ENCODE measurements at regions not wholly inside any gene's neighbourhood (a gene's known extent, or its start where the extent isn't known, plus 50 kb on each side); places are given as distances from the start of the nearest gene placed in this dataset.

DNA sequence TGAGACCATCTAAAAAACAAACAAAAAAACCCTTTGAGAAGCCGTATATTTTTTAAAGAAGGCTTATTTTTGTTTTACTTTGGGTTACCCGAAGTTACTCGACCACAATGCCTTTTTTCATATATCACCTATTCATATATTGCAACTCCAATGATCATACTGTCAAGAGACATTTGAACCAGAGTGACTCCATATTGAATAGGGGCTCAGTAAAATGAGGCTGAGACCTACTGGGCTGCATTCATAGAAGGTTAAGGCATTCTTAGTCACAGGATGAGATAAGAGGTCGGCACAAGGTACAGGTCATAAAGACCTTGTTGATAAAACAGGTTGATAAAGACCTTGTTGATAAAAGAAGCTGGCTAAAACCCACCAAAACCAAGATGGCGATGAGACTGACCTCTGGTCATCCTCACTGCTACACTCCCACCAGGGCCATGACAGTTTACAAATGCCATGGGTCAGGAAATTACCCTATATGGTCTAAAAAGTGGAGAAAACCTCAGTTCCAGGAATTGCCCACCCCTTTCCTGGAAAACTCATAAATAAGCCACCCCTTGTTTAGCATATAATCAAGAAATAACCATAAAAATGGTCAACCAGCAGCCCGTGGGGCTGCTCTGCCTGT, 50.0 kb upstream of the PKP2 start (continued):
- TF ChIP-seq ZNF644 (tag; IDR thresholded peaks at IDR 0.05; ENCODE audit: low read depth) (peak; percentile 99), ZNF589 (CRISPR knock-in tag; IDR thresholded peaks at IDR 0.05; ENCODE audit: low read depth) (peak; percentile 100), FOXJ2 (tag; IDR thresholded peaks at IDR 0.05) (0 out of 2 replicates have a peak, but pooled peaks have one; percentile 47), ZNF232 (CRISPR knock-in tag; IDR thresholded peaks at IDR 0.05) (no peak), TCF7 (IDR thresholded peaks at IDR 0.05; ENCODE audit: borderline replicate concordance) (no peak), ZNF3 (CRISPR knock-in tag; IDR thresholded peaks at IDR 0.05) (0 out of 2 replicates have a peak, but pooled peaks have one; percentile 73), ZNF76 (CRISPR knock-in tag; IDR thresholded peaks at IDR 0.05; ENCODE audit: borderline replicate concordance) (peak; percentile 97), ZC3H11A (IDR thresholded peaks at IDR 0.05; ENCODE audit: low read depth, low read length) (no peak), ZNF707 (CRISPR knock-in tag; conservative IDR thresholded peaks at IDR 0.05) (peak; percentile 41; the same call in 1 of the 2 replicates), ZNF778 (CRISPR knock-in tag; IDR thresholded peaks at IDR 0.05) (no peak), TAF7 (tag; IDR thresholded peaks at IDR 0.05) (peak; percentile 94), ELF4 (CRISPR knock-in tag; IDR thresholded peaks at IDR 0.05) (0 out of 2 replicates have a peak, but pooled peaks have one; percentile 38), ZNF354B (CRISPR knock-in tag; IDR thresholded peaks at IDR 0.05) (peak; percentile 97), ZKSCAN8 (CRISPR knock-in tag; IDR thresholded peaks at IDR 0.05) (peak; percentile 95), MED1 (CRISPR knock-in tag; IDR thresholded peaks at IDR 0.05; ENCODE audit: borderline replicate concordance) (no peak), ZNF830 (CRISPR knock-in tag; IDR thresholded peaks at IDR 0.05) (0 out of 2 replicates have a peak, but pooled peaks have one; percentile 17), ELF2 (CRISPR knock-in tag; IDR thresholded peaks at IDR 0.05) (peak; percentile 64; the same call in 1 of the 2 replicates), NR2C2 (CRISPR knock-in tag; IDR thresholded peaks at IDR 0.05) (no peak), NR2C2 (tag; IDR thresholded peaks at IDR 0.05) (peak; percentile 91), ZNF717 (CRISPR knock-in tag; IDR thresholded peaks at IDR 0.05) (peak; percentile 69; the same call in 1 of the 2 replicates), TCFL5 (CRISPR knock-in tag; conservative IDR thresholded peaks at IDR 0.05) (peak; percentile 83), SMAD4 (CRISPR knock-in tag; conservative IDR thresholded peaks at IDR 0.05) (peak; percentile 99), SP2 (IDR thresholded peaks at IDR 0.05; ENCODE audit: extremely low read depth, low read depth, low read length, poor library complexity, severe bottlenecking) (no peak), HIVEP1 (CRISPR knock-in tag; IDR thresholded peaks at IDR 0.05) (peak; percentile 96), BMI1 (IDR thresholded peaks at IDR 0.05; ENCODE audit: low read length) (no peak), CBX2 (IDR thresholded peaks at IDR 0.05; ENCODE audit: insufficient read depth, low read length, poor library complexity, severe bottlenecking) (no peak), ZNF311 (CRISPR knock-in tag; IDR thresholded peaks at IDR 0.05) (peak; percentile 97), ZNF140 (CRISPR knock-in tag; IDR thresholded peaks at IDR 0.05) (peak; percentile 96)
- TF ChIP-seq, protein P1, sequence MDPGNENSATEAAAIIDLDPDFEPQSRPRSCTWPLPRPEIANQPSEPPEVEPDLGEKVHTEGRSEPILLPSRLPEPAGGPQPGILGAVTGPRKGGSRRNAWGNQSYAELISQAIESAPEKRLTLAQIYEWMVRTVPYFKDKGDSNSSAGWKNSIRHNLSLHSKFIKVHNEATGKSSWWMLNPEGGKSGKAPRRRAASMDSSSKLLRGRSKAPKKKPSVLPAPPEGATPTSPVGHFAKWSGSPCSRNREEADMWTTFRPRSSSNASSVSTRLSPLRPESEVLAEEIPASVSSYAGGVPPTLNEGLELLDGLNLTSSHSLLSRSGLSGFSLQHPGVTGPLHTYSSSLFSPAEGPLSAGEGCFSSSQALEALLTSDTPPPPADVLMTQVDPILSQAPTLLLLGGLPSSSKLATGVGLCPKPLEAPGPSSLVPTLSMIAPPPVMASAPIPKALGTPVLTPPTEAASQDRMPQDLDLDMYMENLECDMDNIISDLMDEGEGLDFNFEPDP (CRISPR knock-in tag; IDR thresholded peaks at IDR 0.05): peak; percentile 87; the same call in 1 of the 2 replicates
- TF ChIP-seq, protein P2, sequence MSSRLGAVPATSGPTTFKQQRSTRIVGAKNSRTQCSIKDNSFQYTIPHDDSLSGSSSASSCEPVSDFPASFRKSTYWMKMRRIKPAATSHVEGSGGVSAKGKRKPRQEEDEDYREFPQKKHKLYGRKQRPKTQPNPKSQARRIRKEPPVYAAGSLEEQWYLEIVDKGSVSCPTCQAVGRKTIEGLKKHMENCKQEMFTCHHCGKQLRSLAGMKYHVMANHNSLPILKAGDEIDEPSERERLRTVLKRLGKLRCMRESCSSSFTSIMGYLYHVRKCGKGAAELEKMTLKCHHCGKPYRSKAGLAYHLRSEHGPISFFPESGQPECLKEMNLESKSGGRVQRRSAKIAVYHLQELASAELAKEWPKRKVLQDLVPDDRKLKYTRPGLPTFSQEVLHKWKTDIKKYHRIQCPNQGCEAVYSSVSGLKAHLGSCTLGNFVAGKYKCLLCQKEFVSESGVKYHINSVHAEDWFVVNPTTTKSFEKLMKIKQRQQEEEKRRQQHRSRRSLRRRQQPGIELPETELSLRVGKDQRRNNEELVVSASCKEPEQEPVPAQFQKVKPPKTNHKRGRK (tag; IDR thresholded peaks at IDR 0.05): no peak

All from K562 (cell line).